ENCODE measurements at regions not wholly inside any gene's neighbourhood (a gene's known extent, or its start where the extent isn't known, plus 50 kb on each side); places are given as distances from the start of the nearest gene placed in this dataset.

DNA sequence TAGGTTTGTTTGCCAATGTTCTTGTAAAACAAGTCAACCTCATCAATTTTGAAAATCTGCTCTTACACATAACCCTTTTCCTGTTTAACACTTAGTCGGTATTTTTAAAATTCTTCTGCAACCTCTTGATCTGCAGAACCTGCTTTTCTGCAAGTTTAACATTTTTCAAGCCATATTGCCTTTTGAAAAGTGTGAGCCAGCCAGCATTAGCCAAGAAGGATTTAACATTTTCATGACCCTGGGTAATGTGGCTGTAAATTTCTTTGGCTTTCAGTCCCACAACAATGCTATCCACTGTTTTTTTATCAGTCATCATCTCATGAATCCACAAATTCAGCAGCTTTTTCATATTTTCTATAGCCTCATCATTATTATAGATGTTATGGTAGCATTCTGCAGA, 956.5 kb downstream of the FAT4 start (continued):
- TF ChIP-seq CEBPB (IDR thresholded peaks at IDR 0.05; ENCODE audit: borderline replicate concordance in 1 of 2, low read depth in 2 of 2, low read length in 2 of 2) = no peak
- TF ChIP-seq, protein P1, sequence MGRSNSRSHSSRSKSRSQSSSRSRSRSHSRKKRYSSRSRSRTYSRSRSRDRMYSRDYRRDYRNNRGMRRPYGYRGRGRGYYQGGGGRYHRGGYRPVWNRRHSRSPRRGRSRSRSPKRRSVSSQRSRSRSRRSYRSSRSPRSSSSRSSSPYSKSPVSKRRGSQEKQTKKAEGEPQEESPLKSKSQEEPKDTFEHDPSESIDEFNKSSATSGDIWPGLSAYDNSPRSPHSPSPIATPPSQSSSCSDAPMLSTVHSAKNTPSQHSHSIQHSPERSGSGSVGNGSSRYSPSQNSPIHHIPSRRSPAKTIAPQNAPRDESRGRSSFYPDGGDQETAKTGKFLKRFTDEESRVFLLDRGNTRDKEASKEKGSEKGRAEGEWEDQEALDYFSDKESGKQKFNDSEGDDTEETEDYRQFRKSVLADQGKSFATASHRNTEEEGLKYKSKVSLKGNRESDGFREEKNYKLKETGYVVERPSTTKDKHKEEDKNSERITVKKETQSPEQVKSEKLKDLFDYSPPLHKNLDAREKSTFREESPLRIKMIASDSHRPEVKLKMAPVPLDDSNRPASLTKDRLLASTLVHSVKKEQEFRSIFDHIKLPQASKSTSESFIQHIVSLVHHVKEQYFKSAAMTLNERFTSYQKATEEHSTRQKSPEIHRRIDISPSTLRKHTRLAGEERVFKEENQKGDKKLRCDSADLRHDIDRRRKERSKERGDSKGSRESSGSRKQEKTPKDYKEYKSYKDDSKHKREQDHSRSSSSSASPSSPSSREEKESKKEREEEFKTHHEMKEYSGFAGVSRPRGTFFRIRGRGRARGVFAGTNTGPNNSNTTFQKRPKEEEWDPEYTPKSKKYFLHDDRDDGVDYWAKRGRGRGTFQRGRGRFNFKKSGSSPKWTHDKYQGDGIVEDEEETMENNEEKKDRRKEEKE (IDR thresholded peaks at IDR 0.05) = no peak

DNA sequence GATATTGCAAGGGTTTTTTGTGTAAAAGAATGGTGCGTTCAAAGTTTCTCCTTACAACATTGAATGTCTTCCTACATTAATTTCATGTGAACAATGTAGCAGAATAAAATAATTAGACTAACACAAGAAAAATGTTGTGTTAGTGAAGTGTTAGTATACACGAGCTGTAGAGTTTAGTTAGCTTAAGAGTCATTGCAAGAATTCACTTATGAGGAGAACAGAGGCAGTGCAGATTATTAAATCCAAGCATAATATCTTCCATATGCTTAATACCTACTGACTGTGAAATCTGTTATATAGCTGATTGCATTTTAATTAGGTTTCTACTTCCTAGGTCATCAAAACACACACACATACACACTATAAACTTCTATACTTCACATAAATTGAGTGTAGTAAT, 959.0 kb downstream of the FAT4 start:
- ChIA-PET POLR2A (no interaction called here), SMC1A (ENCODE audit: uncharacterized antibody, unreplicated experiment) (no interaction called here), CTCF (no interaction called here), RAD21 (ENCODE audit: unreplicated experiment) (no interaction called here)
- DNase-seq (ENCODE audit: low read depth, low spot score) = no peak
- no peaks in the 10 kb centered on the region for H3K27me3 ChIP-seq (replicated peaks in 1 of 2; ENCODE audit: control insufficient read depth in 2 of 2, insufficient read depth in 2 of 2, low read length in 1 of 2)
- no peaks in the 10 kb centered on the region for H3K36me3 ChIP-seq (ENCODE audit: control insufficient read depth in 2 of 2, insufficient read depth in 2 of 2, low read length in 1 of 2)
- intact Hi-C loops (cut with micrococcal nuclease; ENCODE audit: unreplicated experiment) (no loop called here), in situ Hi-C loops (cut with MboI) (no loop called here)
- 48% methylated on average over 2 of the region's 2 CpGs for WGBS (ENCODE audit: insufficient coverage, insufficient replicate concordance, low lambda C conversion rate, missing lambda C conversion rate)
- no peak overlapping the region for H3K4me2 ChIP-seq (ENCODE audit: control insufficient read depth, insufficient read depth)
- BruUV-seq (replicated peaks) = no TSS peak
- H3K79me2 ChIP-seq (ENCODE audit: control insufficient read depth, insufficient read depth, low read length) = no peaks in the 10 kb centered on the region
- H3K4me3 ChIP-seq = no peak overlapping the region
- no peaks in the 10 kb centered on the region for H4K20me1 ChIP-seq (ENCODE audit: control insufficient read depth, insufficient read depth)
- no peak for ATAC-seq
- FAIRE-seq = no peak
- no peak overlapping the region for H3K27ac ChIP-seq (ENCODE audit: control insufficient read depth, insufficient read depth)
- no peak for TF ChIP-seq KLF5 (IDR thresholded peaks at IDR 0.05; ENCODE audit: partially characterized antibody)
- TF ChIP-seq, protein P2, sequence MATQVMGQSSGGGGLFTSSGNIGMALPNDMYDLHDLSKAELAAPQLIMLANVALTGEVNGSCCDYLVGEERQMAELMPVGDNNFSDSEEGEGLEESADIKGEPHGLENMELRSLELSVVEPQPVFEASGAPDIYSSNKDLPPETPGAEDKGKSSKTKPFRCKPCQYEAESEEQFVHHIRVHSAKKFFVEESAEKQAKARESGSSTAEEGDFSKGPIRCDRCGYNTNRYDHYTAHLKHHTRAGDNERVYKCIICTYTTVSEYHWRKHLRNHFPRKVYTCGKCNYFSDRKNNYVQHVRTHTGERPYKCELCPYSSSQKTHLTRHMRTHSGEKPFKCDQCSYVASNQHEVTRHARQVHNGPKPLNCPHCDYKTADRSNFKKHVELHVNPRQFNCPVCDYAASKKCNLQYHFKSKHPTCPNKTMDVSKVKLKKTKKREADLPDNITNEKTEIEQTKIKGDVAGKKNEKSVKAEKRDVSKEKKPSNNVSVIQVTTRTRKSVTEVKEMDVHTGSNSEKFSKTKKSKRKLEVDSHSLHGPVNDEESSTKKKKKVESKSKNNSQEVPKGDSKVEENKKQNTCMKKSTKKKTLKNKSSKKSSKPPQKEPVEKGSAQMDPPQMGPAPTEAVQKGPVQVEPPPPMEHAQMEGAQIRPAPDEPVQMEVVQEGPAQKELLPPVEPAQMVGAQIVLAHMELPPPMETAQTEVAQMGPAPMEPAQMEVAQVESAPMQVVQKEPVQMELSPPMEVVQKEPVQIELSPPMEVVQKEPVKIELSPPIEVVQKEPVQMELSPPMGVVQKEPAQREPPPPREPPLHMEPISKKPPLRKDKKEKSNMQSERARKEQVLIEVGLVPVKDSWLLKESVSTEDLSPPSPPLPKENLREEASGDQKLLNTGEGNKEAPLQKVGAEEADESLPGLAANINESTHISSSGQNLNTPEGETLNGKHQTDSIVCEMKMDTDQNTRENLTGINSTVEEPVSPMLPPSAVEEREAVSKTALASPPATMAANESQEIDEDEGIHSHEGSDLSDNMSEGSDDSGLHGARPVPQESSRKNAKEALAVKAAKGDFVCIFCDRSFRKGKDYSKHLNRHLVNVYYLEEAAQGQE (IDR thresholded peaks at IDR 0.05; ENCODE audit: low read depth, low read length) = no peak
- no peak for TF ChIP-seq HDAC6 (IDR thresholded peaks at IDR 0.05; ENCODE audit: unreplicated experiment)
- no peaks in the 10 kb centered on the region for H3K4me1 ChIP-seq (ENCODE audit: control insufficient read depth, insufficient read depth, low read length)
- H3K9me3 ChIP-seq (replicated peaks; ENCODE audit: control insufficient read depth, insufficient read depth, low read length) = no peaks in the 10 kb centered on the region
- H3K9ac ChIP-seq (ENCODE audit: control insufficient read depth, insufficient read depth, low read length) = no peak overlapping the region
- no peak overlapping the region for H2AFZ ChIP-seq (ENCODE audit: control insufficient read depth, low read depth, low read length)
